ENCODE measurements at regions not wholly inside any gene's neighbourhood (a gene's known extent, or its start where the extent isn't known, plus 50 kb on each side); places are given as distances from the start of the nearest gene placed in this dataset.

- no peaks in the 10 kb centered on the region for H3K36me3 ChIP-seq (ENCODE audit: control insufficient read depth in 2 of 2, insufficient read depth in 1 of 2, low read length in 2 of 2)
- POLR2A ChIA-PET: no interaction called here
- no peak overlapping the region for H3K4me3 ChIP-seq (ENCODE audit: low read depth, low read length)
- H3K9me3 ChIP-seq (ENCODE audit: control insufficient read depth, insufficient read depth, low read depth, low read length): no peaks in the 10 kb centered on the region
- H3K4me1 ChIP-seq (ENCODE audit: control insufficient read depth, insufficient read depth, low read length): no peaks in the 10 kb centered on the region
- no peak overlapping the region for H3K27ac ChIP-seq (ENCODE audit: extremely low read depth, low read depth, low read length)
- TF ChIP-seq MZF1 (tag by site-specific recombination; IDR thresholded peaks at IDR 0.05; ENCODE audit: borderline replicate concordance) (no peak), ZNF175 (tag by site-specific recombination; IDR thresholded peaks at IDR 0.05) (no peak), ZNF148 (tag by site-specific recombination; IDR thresholded peaks at IDR 0.05; ENCODE audit: borderline replicate concordance) (no peak), ZFHX2 (tag by site-specific recombination; conservative IDR thresholded peaks at IDR 0.05) (no peak), KLF10 (tag by site-specific recombination; IDR thresholded peaks at IDR 0.05) (no peak), ZBTB7A (tag by site-specific recombination; IDR thresholded peaks at IDR 0.05; ENCODE audit: low read depth) (no peak), ZFP41 (tag by site-specific recombination; IDR thresholded peaks at IDR 0.05; ENCODE audit: borderline replicate concordance) (no peak), ZBTB6 (tag by site-specific recombination; IDR thresholded peaks at IDR 0.05) (no peak), ZNF341 (tag by site-specific recombination; IDR thresholded peaks at IDR 0.05; ENCODE audit: low read depth) (no peak), ZNF776 (tag by site-specific recombination; IDR thresholded peaks at IDR 0.05; ENCODE audit: borderline replicate concordance) (no peak), GLIS2 (tag by site-specific recombination; IDR thresholded peaks at IDR 0.05) (no peak), ZNF701 (tag by site-specific recombination; IDR thresholded peaks at IDR 0.05) (no peak), SCRT2 (tag by site-specific recombination; IDR thresholded peaks at IDR 0.05) (no peak), OVOL3 (tag by site-specific recombination; IDR thresholded peaks at IDR 0.05) (no peak), PRDM2 (tag by site-specific recombination; IDR thresholded peaks at IDR 0.05; ENCODE audit: borderline replicate concordance) (no peak), ZFP3 (tag by site-specific recombination; IDR thresholded peaks at IDR 0.05; ENCODE audit: low read depth) (no peak)
- TF ChIP-seq, protein P1, sequence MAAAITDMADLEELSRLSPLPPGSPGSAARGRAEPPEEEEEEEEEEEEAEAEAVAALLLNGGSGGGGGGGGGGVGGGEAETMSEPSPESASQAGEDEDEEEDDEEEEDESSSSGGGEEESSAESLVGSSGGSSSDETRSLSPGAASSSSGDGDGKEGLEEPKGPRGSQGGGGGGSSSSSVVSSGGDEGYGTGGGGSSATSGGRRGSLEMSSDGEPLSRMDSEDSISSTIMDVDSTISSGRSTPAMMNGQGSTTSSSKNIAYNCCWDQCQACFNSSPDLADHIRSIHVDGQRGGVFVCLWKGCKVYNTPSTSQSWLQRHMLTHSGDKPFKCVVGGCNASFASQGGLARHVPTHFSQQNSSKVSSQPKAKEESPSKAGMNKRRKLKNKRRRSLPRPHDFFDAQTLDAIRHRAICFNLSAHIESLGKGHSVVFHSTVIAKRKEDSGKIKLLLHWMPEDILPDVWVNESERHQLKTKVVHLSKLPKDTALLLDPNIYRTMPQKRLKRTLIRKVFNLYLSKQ (tag by site-specific recombination; IDR thresholded peaks at IDR 0.05; ENCODE audit: borderline replicate concordance): no peak
- CTCF ChIA-PET: interaction anchor here (0.6 kb wide), 1 partner anchor 570 kb away, joined by 3 read pairs; no protein-coding TSS in a partner anchor
Observed at GRCh38 chr2:130289780-130290179, 52.9 kb upstream of the IMP4 start.
